ENCODE measurements at regions not wholly inside any gene's neighbourhood (a gene's known extent, or its start where the extent isn't known, plus 50 kb on each side); places are given as distances from the start of the nearest gene placed in this dataset.

- TF ChIP-seq CTCF (conservative IDR thresholded peaks at IDR 0.05; ENCODE audit: low read depth, low read length) (no peak), EZH2 (IDR thresholded peaks at IDR 0.05; ENCODE audit: borderline replicate concordance, low read depth, low read length, poor library complexity, severe bottlenecking) (no peak)
Observed at GRCh38 chr1:58854576-58854975, 70.7 kb upstream of the JUN start.

All from A673 (cell line).